WTC11 (cell line): ENCODE measurements at regions not wholly inside any gene's neighbourhood (a gene's known extent, or its start where the extent isn't known, plus 50 kb on each side); places are given as distances from the start of the nearest gene placed in this dataset.

ENCODE experiments used
- ATAC-seq: fragments of 200-7000 bp; cut with Tn5 transposase; 2 replicates; pipeline ENCODE4 v1.10.0; 2021; ENCODE audit warnings: mild to moderate bottlenecking, moderate library complexity
- CTCF ChIA-PET: fragments of 300-600 bp; sonication (Branson Sonifier 250); formaldehyde crosslinking; loops from one replicate; lab custom pipeline; 2021; ENCODE audit warnings: antibody characterized with exemption; lab: Charles Lee
- POLR2A ChIA-PET: fragments of 350-600 bp; sonication (Branson Sonifier 250); formaldehyde crosslinking; loops from one replicate; lab custom pipeline; 2021; ENCODE audit warnings: antibody characterized with exemption; lab: Charles Lee
- DNase-seq: peaks from one replicate; pipeline ENCODE4 v3.0.0; 2021; ENCODE audit warnings: low spot score
- H3K27ac Mint-ChIP-seq: 2 replicates; pipeline ENCODE4 v1.8.0; 2021; ENCODE audit warnings: mixed read lengths
- H3K27me3 Mint-ChIP-seq: 2 replicates; pipeline ENCODE4 v1.8.0; 2021; ENCODE audit warnings: low read depth, mild to moderate bottlenecking, moderate library complexity, mixed read lengths
- H3K36me3 Mint-ChIP-seq: 2 replicates; pipeline ENCODE4 v1.8.0; 2021; ENCODE audit warnings: mixed read lengths
- H3K4me1 Mint-ChIP-seq: 2 replicates; pipeline ENCODE4 v1.8.0; 2022; ENCODE audit warnings: mixed read lengths
- H3K4me3 Mint-ChIP-seq: 2 replicates; pipeline ENCODE4 v1.8.0; 2021; ENCODE audit warnings: mild to moderate bottlenecking, moderate library complexity, mixed read lengths
- H3K9me3 Mint-ChIP-seq: 2 replicates; pipeline ENCODE4 v1.8.0; 2021; ENCODE audit warnings: mixed read lengths
- ATF1 ChIP-seq: sonication (generic); formaldehyde crosslinking; IDR thresholded peaks from 2 replicates; pipeline ENCODE4 v1.8.1; 2023; ENCODE audit warnings: mild to moderate bottlenecking, moderate library complexity, missing genetic modification reagents
- CREM ChIP-seq: sonication (generic); formaldehyde crosslinking; IDR thresholded peaks from 2 replicates; pipeline ENCODE4 v1.8.1; 2022; ENCODE audit warnings: mild to moderate bottlenecking, missing genetic modification reagents, moderate library complexity
- ESRRA ChIP-seq: sonication (generic); formaldehyde crosslinking; IDR thresholded peaks from 2 replicates; pipeline ENCODE4 v1.8.1; 2022; ENCODE audit warnings: mild to moderate bottlenecking, missing genetic modification reagents, borderline replicate concordance
- FOXJ3 ChIP-seq: sonication (generic); formaldehyde crosslinking; IDR thresholded peaks from 2 replicates; pipeline ENCODE4 v1.9.0; 2021; ENCODE audit warnings: missing genetic modification reagents, mild to moderate bottlenecking, borderline replicate concordance
- FOXP1 ChIP-seq: sonication (generic); formaldehyde crosslinking; IDR thresholded peaks from 2 replicates; pipeline ENCODE4 v1.8.0; 2022; ENCODE audit warnings: missing genetic modification reagents, mild to moderate bottlenecking, moderate library complexity, borderline replicate concordance
- MXD4 ChIP-seq: fragments of 250-450 bp; sonication (Bioruptor Pico); IDR thresholded peaks from 2 replicates; pipeline ENCODE4 v1.8.0; 2021; ENCODE audit warnings: mild to moderate bottlenecking, moderate library complexity, borderline replicate concordance
- NR2C2 ChIP-seq: sonication (generic); formaldehyde crosslinking; IDR thresholded peaks from 2 replicates; pipeline ENCODE4 v1.8.0; 2022; ENCODE audit warnings: mild to moderate bottlenecking, missing genetic modification reagents
- SMAD3 ChIP-seq: sonication (generic); formaldehyde crosslinking; IDR thresholded peaks from 2 replicates; pipeline ENCODE4 v1.8.0; 2022; ENCODE audit warnings: missing genetic modification reagents, mild to moderate bottlenecking, borderline replicate concordance
- SMAD4 ChIP-seq: sonication (generic); formaldehyde crosslinking; IDR thresholded peaks from 2 replicates; pipeline ENCODE4 v1.8.0; 2022; ENCODE audit warnings: mild to moderate bottlenecking, missing genetic modification reagents
- SP1 ChIP-seq: sonication (generic); formaldehyde crosslinking; conservative IDR thresholded peaks from 2 replicates; pipeline ENCODE4 v1.8.1; 2022; ENCODE audit warnings: missing genetic modification reagents
- TCF7 ChIP-seq: sonication (generic); formaldehyde crosslinking; IDR thresholded peaks from 2 replicates; pipeline ENCODE4 v1.8.0; 2022; ENCODE audit warnings: mild to moderate bottlenecking, low read depth, missing genetic modification reagents, moderate library complexity
- ZNF263 ChIP-seq: sonication (generic); formaldehyde crosslinking; IDR thresholded peaks from 2 replicates; pipeline ENCODE4 v1.8.1; 2022; ENCODE audit warnings: low read depth, mild to moderate bottlenecking, moderate library complexity, missing genetic modification reagents
- ZNF671 ChIP-seq: fragments of 250-450 bp; sonication (Bioruptor Pico); IDR thresholded peaks from 2 replicates; pipeline ENCODE4 v1.8.0; 2021; ENCODE audit warnings: mild to moderate bottlenecking
- TF ChIP-seq, protein P1 (sequence below): sonication (generic); formaldehyde crosslinking; conservative IDR thresholded peaks from 2 replicates; pipeline ENCODE4 v1.8.1; 2023; ENCODE audit warnings: mild to moderate bottlenecking, low read depth, missing genetic modification reagents, moderate library complexity
- TF ChIP-seq, protein P2 (sequence below): fragments of 250-450 bp; sonication (Bioruptor Pico); IDR thresholded peaks from 2 replicates; pipeline ENCODE4 v1.9.0; 2021; ENCODE audit warnings: moderate library complexity, mild to moderate bottlenecking, inconsistent platforms, borderline replicate concordance
- TF ChIP-seq, protein P3 (sequence below): fragments of 250-450 bp; sonication (Bioruptor Pico); IDR thresholded peaks from 2 replicates; pipeline ENCODE4 v1.8.0; 2021; ENCODE audit warnings: mild to moderate bottlenecking
- TF ChIP-seq, protein P4 (sequence below): sonication (generic); formaldehyde crosslinking; IDR thresholded peaks from 2 replicates; pipeline ENCODE4 v1.8.0; 2023; ENCODE audit warnings: mild to moderate bottlenecking, missing genetic modification reagents
- TF ChIP-seq, protein P5 (sequence below): sonication (generic); formaldehyde crosslinking; IDR thresholded peaks from 2 replicates; pipeline ENCODE4 v1.8.1; 2022; ENCODE audit warnings: missing genetic modification reagents, borderline replicate concordance
- TF ChIP-seq, protein P6 (sequence below): sonication (generic); formaldehyde crosslinking; IDR thresholded peaks from 2 replicates; pipeline ENCODE4 v1.8.0; 2022; ENCODE audit warnings: missing genetic modification reagents
- TF ChIP-seq, protein P7 (sequence below): sonication (generic); formaldehyde crosslinking; IDR thresholded peaks from 2 replicates; pipeline ENCODE4 v1.8.1; 2023; ENCODE audit warnings: mild to moderate bottlenecking, missing genetic modification reagents

DNA sequence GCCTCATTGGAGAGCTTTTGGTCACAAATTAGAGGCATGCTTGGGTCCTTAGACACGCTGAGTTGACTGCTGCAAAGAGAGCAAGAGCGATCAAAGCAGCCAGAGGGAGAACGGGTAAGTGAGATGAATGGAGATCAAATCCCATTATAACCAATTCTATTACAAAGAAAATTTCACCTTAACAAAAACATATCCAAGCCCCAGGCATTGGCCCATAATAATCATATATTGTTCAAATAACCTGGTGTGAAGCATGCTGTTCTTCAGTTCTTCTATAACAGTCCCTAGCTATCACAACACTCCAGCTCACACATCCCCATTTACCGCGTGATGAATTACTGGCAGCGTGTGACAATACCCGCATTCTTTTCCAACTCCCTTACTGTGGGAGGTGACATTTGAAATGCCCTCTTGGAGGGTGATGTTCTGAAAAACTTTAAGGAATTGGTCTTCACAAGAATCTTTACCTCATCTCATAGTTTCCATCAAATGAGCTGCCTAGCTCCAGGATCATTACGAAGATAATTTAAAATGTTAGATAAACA lies 156.1 kb upstream of the PLXNA4 start (continued):
- no peak for TF ChIP-seq ZNF263 (CRISPR knock-in tag)

DNA sequence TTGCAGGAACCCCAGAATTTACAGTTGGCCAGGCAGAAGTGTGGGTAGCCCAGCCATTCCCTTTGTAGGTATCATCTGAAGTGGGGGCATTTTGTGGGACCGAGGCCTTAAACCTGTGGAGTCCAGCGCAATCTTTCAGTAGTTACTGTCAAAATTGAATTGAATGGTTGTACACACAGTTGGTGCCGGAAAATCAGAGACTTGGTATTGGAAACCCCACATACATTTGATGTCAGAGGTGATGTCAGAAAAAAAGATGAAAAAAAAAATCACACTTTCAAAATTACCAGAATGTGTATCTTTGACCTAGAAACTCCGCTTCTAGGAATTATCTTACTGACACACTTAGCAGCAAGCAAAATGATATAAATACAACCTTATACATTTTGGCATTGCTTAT lies 153.8 kb upstream of the PLXNA4 start:
- ChIA-PET CTCF (no interaction called here), POLR2A (no interaction called here)
- DNase-seq: no peak
- no peak for TF ChIP-seq ZNF263 (CRISPR knock-in tag)
- no peak for TF ChIP-seq ESRRA (CRISPR knock-in tag)
- TF ChIP-seq ZNF671 (CRISPR knock-in tag): no peak
- no peak for TF ChIP-seq NR2C2 (CRISPR knock-in tag)
- TF ChIP-seq, protein P1, sequence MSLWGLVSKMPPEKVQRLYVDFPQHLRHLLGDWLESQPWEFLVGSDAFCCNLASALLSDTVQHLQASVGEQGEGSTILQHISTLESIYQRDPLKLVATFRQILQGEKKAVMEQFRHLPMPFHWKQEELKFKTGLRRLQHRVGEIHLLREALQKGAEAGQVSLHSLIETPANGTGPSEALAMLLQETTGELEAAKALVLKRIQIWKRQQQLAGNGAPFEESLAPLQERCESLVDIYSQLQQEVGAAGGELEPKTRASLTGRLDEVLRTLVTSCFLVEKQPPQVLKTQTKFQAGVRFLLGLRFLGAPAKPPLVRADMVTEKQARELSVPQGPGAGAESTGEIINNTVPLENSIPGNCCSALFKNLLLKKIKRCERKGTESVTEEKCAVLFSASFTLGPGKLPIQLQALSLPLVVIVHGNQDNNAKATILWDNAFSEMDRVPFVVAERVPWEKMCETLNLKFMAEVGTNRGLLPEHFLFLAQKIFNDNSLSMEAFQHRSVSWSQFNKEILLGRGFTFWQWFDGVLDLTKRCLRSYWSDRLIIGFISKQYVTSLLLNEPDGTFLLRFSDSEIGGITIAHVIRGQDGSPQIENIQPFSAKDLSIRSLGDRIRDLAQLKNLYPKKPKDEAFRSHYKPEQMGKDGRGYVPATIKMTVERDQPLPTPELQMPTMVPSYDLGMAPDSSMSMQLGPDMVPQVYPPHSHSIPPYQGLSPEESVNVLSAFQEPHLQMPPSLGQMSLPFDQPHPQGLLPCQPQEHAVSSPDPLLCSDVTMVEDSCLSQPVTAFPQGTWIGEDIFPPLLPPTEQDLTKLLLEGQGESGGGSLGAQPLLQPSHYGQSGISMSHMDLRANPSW (CRISPR knock-in tag): no peak
- TF ChIP-seq, protein P2, sequence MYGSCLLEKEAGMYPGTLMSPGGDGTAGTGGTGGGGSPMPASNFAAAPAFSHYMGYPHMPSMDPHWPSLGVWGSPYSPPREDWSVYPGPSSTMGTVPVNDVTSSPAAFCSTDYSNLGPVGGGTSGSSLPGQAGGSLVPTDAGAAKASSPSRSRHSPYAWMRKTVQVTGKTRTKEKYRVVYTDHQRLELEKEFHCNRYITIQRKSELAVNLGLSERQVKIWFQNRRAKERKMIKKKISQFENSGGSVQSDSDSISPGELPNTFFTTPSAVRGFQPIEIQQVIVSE (CRISPR knock-in tag): no peak
- TF ChIP-seq TCF7 (CRISPR knock-in tag): no peak
- TF ChIP-seq SMAD3 (CRISPR knock-in tag): no peak
- TF ChIP-seq, protein P3, sequence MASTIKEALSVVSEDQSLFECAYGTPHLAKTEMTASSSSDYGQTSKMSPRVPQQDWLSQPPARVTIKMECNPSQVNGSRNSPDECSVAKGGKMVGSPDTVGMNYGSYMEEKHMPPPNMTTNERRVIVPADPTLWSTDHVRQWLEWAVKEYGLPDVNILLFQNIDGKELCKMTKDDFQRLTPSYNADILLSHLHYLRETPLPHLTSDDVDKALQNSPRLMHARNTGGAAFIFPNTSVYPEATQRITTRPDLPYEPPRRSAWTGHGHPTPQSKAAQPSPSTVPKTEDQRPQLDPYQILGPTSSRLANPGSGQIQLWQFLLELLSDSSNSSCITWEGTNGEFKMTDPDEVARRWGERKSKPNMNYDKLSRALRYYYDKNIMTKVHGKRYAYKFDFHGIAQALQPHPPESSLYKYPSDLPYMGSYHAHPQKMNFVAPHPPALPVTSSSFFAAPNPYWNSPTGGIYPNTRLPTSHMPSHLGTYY (CRISPR knock-in tag): no peak
- TF ChIP-seq FOXJ3: no peak
- TF ChIP-seq ATF1 (CRISPR knock-in tag): no peak
- TF ChIP-seq MXD4 (CRISPR knock-in tag): no peak
- TF ChIP-seq, protein P4, sequence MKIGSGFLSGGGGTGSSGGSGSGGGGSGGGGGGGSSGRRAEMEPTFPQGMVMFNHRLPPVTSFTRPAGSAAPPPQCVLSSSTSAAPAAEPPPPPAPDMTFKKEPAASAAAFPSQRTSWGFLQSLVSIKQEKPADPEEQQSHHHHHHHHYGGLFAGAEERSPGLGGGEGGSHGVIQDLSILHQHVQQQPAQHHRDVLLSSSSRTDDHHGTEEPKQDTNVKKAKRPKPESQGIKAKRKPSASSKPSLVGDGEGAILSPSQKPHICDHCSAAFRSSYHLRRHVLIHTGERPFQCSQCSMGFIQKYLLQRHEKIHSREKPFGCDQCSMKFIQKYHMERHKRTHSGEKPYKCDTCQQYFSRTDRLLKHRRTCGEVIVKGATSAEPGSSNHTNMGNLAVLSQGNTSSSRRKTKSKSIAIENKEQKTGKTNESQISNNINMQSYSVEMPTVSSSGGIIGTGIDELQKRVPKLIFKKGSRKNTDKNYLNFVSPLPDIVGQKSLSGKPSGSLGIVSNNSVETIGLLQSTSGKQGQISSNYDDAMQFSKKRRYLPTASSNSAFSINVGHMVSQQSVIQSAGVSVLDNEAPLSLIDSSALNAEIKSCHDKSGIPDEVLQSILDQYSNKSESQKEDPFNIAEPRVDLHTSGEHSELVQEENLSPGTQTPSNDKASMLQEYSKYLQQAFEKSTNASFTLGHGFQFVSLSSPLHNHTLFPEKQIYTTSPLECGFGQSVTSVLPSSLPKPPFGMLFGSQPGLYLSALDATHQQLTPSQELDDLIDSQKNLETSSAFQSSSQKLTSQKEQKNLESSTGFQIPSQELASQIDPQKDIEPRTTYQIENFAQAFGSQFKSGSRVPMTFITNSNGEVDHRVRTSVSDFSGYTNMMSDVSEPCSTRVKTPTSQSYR (CRISPR knock-in tag): no peak
- TF ChIP-seq, protein P5, sequence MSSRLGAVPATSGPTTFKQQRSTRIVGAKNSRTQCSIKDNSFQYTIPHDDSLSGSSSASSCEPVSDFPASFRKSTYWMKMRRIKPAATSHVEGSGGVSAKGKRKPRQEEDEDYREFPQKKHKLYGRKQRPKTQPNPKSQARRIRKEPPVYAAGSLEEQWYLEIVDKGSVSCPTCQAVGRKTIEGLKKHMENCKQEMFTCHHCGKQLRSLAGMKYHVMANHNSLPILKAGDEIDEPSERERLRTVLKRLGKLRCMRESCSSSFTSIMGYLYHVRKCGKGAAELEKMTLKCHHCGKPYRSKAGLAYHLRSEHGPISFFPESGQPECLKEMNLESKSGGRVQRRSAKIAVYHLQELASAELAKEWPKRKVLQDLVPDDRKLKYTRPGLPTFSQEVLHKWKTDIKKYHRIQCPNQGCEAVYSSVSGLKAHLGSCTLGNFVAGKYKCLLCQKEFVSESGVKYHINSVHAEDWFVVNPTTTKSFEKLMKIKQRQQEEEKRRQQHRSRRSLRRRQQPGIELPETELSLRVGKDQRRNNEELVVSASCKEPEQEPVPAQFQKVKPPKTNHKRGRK (CRISPR knock-in tag): no peak
- no peak for TF ChIP-seq FOXP1 (CRISPR knock-in tag)
- TF ChIP-seq, protein P6, sequence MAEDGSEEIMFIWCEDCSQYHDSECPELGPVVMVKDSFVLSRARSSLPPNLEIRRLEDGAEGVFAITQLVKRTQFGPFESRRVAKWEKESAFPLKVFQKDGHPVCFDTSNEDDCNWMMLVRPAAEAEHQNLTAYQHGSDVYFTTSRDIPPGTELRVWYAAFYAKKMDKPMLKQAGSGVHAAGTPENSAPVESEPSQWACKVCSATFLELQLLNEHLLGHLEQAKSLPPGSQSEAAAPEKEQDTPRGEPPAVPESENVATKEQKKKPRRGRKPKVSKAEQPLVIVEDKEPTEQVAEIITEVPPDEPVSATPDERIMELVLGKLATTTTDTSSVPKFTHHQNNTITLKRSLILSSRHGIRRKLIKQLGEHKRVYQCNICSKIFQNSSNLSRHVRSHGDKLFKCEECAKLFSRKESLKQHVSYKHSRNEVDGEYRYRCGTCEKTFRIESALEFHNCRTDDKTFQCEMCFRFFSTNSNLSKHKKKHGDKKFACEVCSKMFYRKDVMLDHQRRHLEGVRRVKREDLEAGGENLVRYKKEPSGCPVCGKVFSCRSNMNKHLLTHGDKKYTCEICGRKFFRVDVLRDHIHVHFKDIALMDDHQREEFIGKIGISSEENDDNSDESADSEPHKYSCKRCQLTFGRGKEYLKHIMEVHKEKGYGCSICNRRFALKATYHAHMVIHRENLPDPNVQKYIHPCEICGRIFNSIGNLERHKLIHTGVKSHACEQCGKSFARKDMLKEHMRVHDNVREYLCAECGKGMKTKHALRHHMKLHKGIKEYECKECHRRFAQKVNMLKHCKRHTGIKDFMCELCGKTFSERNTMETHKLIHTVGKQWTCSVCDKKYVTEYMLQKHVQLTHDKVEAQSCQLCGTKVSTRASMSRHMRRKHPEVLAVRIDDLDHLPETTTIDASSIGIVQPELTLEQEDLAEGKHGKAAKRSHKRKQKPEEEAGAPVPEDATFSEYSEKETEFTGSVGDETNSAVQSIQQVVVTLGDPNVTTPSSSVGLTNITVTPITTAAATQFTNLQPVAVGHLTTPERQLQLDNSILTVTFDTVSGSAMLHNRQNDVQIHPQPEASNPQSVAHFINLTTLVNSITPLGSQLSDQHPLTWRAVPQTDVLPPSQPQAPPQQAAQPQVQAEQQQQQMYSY (CRISPR knock-in tag): no peak
- TF ChIP-seq, protein P7, sequence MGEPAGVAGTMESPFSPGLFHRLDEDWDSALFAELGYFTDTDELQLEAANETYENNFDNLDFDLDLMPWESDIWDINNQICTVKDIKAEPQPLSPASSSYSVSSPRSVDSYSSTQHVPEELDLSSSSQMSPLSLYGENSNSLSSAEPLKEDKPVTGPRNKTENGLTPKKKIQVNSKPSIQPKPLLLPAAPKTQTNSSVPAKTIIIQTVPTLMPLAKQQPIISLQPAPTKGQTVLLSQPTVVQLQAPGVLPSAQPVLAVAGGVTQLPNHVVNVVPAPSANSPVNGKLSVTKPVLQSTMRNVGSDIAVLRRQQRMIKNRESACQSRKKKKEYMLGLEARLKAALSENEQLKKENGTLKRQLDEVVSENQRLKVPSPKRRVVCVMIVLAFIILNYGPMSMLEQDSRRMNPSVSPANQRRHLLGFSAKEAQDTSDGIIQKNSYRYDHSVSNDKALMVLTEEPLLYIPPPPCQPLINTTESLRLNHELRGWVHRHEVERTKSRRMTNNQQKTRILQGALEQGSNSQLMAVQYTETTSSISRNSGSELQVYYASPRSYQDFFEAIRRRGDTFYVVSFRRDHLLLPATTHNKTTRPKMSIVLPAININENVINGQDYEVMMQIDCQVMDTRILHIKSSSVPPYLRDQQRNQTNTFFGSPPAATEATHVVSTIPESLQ (CRISPR knock-in tag): no peak
- no peak for TF ChIP-seq SP1 (CRISPR knock-in tag)
- no peak for TF ChIP-seq SMAD4
- TF ChIP-seq CREM: no peak
- Mint-ChIP-seq H3K27ac (no peak overlapping the region), H3K27me3 (no peaks in the 10 kb centered on the region), H3K36me3 (no peaks in the 10 kb centered on the region), H3K9me3 (peaks cover under 1% of the 10 kb centered on the region; the same call in 1 of the 2 replicates), H3K4me3 (no peak overlapping the region), H3K4me1 (no peaks in the 10 kb centered on the region)
- no peak for ATAC-seq
